Colonic mucosa (tissue), 4 donors: ENCODE measurements at regions not wholly inside any gene's neighbourhood (a gene's known extent, or its start where the extent isn't known, plus 50 kb on each side); places are given as distances from the start of the nearest gene placed in this dataset.

Experiments used
- DNase-seq: peaks from one replicate; pipeline ENCODE4 v3.0.0-alpha.2; 2020
- H3K27ac ChIP-seq: fragments of 200-600 bp; one replicate; pipeline ENCODE4 v1.8.0; 2021
- H3K27me3 ChIP-seq: fragments of 200-600 bp; one replicate; pipeline ENCODE4 v1.8.0; 2021
- H3K36me3 ChIP-seq: fragments of 200-600 bp; one replicate; pipeline ENCODE4 v1.8.0; 2021
- H3K4me1 ChIP-seq: fragments of 200-600 bp; one replicate; pipeline ENCODE4 v1.8.0; 2021; ENCODE audit warnings: mild to moderate bottlenecking
- H3K4me3 ChIP-seq: fragments of 200-600 bp; one replicate; pipeline ENCODE4 v1.8.0; 2021
- H3K9ac ChIP-seq, 2 donors: one replicate each; pipeline ENCODE4 v1.7.0; 2013; ENCODE audit warnings: control low read depth in 2 of 2, low read depth in 2 of 2, low read length in 2 of 2
- H3K9me3 ChIP-seq: fragments of 200-600 bp; one replicate; pipeline ENCODE4 v1.8.0; 2021
- intact Hi-C: fragments of 100-400 bp; cut with DNase I; formaldehyde crosslinking; loops from one replicate; pipeline ENCODE4 v1.14.1; 2022
- TF ChIP-seq, protein P1 (sequence below): fragments of 200-600 bp; IDR thresholded peaks from one replicate; pipeline ENCODE4 v1.8.0; 2022; ENCODE audit warnings: antibody characterized with exemption, mild to moderate bottlenecking
- donor health status: healthy.
- donor health status: DM: no; HTN: no; CAD: no.
- donor health status: DM: no; HTN: no; CAD: no.

DNA sequence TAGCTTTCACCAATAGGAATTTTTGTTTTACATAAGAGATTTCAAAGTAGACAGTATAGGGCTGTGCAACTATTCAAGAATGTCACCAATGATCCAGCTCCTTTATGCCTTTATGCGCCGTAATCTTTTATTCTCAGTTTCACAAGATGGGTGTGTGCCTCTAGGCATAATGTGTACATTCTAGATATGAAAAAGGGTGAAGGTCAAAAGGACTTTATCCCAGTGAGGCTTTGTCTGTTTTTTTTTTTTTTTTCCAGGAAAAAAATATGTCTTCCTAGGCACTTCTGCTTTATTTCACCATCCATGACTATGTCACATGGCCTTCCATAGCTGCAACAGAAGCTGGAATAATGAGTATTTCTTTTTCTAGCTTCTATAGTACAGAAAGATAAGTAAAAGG is 142.3 kb upstream of the IGF1 start:
- H3K4me1 ChIP-seq, result no peaks in the 10 kb centered on the region
- no peak for DNase-seq
- TF ChIP-seq, protein P1, sequence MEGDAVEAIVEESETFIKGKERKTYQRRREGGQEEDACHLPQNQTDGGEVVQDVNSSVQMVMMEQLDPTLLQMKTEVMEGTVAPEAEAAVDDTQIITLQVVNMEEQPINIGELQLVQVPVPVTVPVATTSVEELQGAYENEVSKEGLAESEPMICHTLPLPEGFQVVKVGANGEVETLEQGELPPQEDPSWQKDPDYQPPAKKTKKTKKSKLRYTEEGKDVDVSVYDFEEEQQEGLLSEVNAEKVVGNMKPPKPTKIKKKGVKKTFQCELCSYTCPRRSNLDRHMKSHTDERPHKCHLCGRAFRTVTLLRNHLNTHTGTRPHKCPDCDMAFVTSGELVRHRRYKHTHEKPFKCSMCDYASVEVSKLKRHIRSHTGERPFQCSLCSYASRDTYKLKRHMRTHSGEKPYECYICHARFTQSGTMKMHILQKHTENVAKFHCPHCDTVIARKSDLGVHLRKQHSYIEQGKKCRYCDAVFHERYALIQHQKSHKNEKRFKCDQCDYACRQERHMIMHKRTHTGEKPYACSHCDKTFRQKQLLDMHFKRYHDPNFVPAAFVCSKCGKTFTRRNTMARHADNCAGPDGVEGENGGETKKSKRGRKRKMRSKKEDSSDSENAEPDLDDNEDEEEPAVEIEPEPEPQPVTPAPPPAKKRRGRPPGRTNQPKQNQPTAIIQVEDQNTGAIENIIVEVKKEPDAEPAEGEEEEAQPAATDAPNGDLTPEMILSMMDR, result no peak
- H3K36me3 ChIP-seq, result no peaks in the 10 kb centered on the region
- no peaks in the 10 kb centered on the region for H3K27me3 ChIP-seq
- H3K27ac ChIP-seq, result no peak overlapping the region
- intact Hi-C loops, result no loop called here
- H3K4me3 ChIP-seq, result no peak overlapping the region
- no peak overlapping the region for H3K9ac ChIP-seq
- H3K9me3 ChIP-seq, result no peaks in the 10 kb centered on the region

DNA sequence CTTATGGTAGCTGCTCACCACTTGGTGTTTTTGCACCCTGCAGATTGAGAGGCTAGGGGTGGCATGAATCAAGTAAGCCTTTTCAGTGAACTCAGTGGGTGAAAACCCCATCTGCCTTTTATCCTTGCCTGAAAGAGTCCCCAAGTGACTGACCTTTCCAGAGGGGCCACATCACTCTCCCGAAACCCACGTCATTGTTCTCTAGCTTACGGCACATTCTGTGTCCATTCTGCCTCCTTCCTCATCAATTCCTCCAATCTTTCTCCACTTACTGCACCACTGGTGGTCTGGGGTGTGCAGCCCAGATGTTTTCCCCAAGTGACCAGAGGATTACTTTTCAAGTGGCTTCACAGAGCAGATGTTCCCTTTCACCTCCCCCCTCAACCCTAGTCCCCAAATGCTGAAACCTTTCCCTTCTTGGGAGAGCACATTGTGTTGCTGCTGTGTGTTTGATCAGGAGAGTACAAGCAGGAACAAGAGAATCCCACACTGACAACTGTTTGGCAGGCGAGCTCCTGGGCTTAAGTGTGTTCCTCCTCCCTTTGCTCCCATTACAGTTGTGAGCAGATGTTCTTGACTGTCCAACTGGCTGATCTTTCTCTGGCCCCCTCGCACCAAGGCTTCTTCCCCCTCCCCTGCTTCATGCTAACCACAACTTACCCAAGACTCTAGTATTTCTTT is 138.0 kb upstream of the IGF1 start:
- Histone ChIP-seq H3K36me3 (no peaks in the 10 kb centered on the region), H3K27me3 (no peaks in the 10 kb centered on the region), H3K4me1 (no peaks in the 10 kb centered on the region), H3K4me3 (no peak overlapping the region), H3K9ac (no peak overlapping the region), H3K27ac (no peak overlapping the region), H3K9me3 (no peaks in the 10 kb centered on the region)
- intact Hi-C loops, result no loop called here
- TF ChIP-seq, protein P1, result no peak
- no peak for DNase-seq

- Histone ChIP-seq H3K4me3 (no peak overlapping the region), H3K4me1 (no peaks in the 10 kb centered on the region), H3K27me3 (no peaks in the 10 kb centered on the region), H3K36me3 (no peaks in the 10 kb centered on the region), H3K27ac (no peak overlapping the region), H3K9ac (no peak overlapping the region), H3K9me3 (no peaks in the 10 kb centered on the region)
- intact Hi-C loops, result no loop called here
- TF ChIP-seq, protein P1, result no peak
- DNase-seq, result no peak
Measured at GRCh38 chr12:102616692-102617091, 136.3 kb upstream of the IGF1 start.

GRCh38 chr12:102611995-102612394 is 131.6 kb upstream of the IGF1 start:
- no peaks in the 10 kb centered on the region for H3K9me3 ChIP-seq
- H3K4me3 ChIP-seq, result no peak overlapping the region
- intact Hi-C loops, result no loop called here
- H3K27me3 ChIP-seq, result no peaks in the 10 kb centered on the region
- TF ChIP-seq, protein P1, result no peak
- no peaks in the 10 kb centered on the region for H3K4me1 ChIP-seq
- H3K36me3 ChIP-seq, result no peaks in the 10 kb centered on the region
- H3K9ac ChIP-seq, result no peak overlapping the region
- no peak overlapping the region for H3K27ac ChIP-seq
- no peak for DNase-seq

DNA sequence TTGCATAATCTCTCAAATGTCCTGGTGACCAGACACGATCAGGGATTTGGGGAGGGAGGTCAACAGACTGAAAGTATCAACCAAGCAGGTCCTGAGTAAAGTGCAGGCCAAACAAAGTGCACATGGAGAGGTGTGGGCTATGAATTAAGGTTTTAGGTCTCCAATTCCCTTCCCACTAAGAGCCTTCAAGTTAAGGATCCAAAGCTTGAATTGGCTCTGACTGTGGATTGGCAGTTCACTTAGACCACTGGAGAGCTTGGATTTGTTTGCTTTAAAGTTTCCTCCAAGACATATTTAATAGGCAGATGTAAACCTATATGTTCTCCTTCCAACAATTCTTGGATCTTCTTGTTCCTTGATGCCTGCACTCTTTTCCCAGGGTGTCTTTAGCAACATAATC is 129.6 kb upstream of the IGF1 start:
- Histone ChIP-seq H3K9ac (no peak overlapping the region), H3K27me3 (no peaks in the 10 kb centered on the region), H3K4me1 (no peaks in the 10 kb centered on the region), H3K27ac (no peak overlapping the region), H3K4me3 (no peak overlapping the region), H3K9me3 (no peaks in the 10 kb centered on the region), H3K36me3 (no peaks in the 10 kb centered on the region)
- TF ChIP-seq, protein P1, result no peak
- intact Hi-C loops, result no loop called here
- no peak for DNase-seq
